ENCODE measurements at regions not wholly inside any gene's neighbourhood (a gene's known extent, or its start where the extent isn't known, plus 50 kb on each side); places are given as distances from the start of the nearest gene placed in this dataset.

DNA sequence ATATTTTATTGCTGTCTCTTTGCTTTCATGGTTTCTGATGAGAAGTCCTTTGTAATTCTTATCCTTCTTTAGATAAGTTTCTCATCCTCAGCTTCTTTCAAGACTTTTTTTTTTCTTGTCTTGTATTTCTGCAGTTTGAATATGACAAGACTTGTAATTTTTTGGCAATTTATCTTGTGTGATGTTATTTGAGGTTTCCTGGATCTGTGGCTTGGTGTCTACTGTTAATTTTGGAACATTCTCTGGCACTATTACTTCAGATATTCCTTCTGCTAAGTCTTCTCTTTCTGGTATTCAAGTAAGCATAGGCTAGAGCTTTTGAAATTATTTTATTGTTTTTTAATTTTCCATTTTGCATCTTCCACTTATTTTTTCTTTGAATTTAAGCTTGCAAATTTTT, 1083.2 kb downstream of the CNTNAP5 start:
- TF ChIP-seq, protein P1, sequence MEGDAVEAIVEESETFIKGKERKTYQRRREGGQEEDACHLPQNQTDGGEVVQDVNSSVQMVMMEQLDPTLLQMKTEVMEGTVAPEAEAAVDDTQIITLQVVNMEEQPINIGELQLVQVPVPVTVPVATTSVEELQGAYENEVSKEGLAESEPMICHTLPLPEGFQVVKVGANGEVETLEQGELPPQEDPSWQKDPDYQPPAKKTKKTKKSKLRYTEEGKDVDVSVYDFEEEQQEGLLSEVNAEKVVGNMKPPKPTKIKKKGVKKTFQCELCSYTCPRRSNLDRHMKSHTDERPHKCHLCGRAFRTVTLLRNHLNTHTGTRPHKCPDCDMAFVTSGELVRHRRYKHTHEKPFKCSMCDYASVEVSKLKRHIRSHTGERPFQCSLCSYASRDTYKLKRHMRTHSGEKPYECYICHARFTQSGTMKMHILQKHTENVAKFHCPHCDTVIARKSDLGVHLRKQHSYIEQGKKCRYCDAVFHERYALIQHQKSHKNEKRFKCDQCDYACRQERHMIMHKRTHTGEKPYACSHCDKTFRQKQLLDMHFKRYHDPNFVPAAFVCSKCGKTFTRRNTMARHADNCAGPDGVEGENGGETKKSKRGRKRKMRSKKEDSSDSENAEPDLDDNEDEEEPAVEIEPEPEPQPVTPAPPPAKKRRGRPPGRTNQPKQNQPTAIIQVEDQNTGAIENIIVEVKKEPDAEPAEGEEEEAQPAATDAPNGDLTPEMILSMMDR (IDR thresholded peaks at IDR 0.05; ENCODE audit: low read length), result no peak
- TF ChIP-seq EZH2 (optimal IDR thresholded peaks at IDR 0.05; ENCODE audit: low read depth, low read length) (no peak), EZH2phosphoT487 (IDR thresholded peaks at IDR 0.05; ENCODE audit: low read length) (no peak)
